GM18519 (cell line): ENCODE measurements at regions not wholly inside any gene's neighbourhood (a gene's known extent, or its start where the extent isn't known, plus 50 kb on each side); places are given as distances from the start of the nearest gene placed in this dataset.
"Not testable (repeated sequence)": the region's sequence is repeated elsewhere in the genome, so short reads cannot be mapped to it uniquely, and the experiment has no call there.

Source experiments
- ATAC-seq: cut with Tn5 transposase; IDR thresholded peaks from one replicate; pipeline ENCODE4 v1.9.1; 2021; ENCODE audit warnings: mild to moderate bottlenecking, moderate library complexity; ENCODE audit not compliant: unreplicated experiment, low FRiP score

GRCh38 chr6:119764927-119765681, 415.5 kb upstream of the MAN1A1 start:
- no peak for ATAC-seq

GRCh38 chr6:119760046-119760445, 410.5 kb upstream of the MAN1A1 start:
- ATAC-seq, result no peak

DNA sequence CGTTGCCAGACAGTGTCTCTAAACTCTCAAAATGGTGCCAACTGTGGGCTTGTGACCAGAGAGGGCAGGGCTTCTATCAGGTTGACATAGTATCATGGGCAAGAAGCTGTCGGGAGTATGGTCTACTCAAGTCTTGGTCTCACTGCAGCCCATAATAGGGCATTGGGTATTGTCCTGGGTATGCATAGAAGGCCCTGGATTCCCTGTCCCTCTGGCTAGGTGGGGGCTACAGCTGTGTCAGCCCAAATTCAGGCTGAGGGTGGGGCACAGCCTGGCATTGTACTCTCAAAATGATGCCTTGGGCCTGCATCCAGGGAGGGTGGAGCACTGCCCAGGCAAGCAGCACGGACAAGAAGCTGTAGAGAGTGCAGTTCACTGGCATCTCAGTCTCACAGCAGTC, 408.8 kb upstream of the MAN1A1 start:
- no peak for ATAC-seq

GRCh38 chr6:119757467-119757866, 407.9 kb upstream of the MAN1A1 start:
- ATAC-seq, result no peak

DNA sequence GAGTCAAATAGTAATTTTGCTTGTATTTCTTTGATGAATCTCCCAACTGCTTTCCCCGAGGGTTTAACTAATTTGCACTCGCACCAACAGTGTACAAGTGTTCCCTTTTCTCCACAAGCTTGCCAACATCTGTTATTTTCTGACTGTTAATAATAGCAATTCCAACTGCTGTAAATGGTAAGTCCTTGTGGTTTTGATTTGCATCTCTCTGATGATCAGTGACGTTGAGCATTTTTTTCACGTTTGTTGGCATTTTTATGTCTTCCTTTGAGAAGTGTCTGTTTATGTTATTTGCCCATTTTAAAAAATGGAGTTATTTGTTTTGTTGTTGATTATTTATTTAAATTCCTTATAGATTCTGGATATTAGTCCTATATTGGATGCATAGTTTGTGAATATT, 399.8 kb upstream of the MAN1A1 start:
- ATAC-seq, result no peak

DNA sequence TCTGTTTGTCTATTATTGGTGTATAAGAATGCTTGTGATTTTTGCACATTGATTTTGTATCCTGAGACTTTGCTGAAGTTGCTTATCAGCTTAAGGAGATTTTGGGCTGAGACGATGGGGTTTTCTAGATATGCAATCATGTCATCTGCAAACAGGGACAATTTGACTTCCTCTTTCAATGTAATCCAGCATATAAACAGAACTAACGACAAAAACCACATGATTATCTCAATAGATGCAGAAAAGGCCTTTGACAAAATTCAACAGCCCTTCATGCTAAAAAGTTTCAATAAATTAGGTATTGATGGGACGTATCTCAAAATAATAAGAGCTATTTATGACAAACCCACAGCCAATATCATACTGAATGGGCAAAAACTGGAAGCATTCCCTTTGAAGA, 399.0 kb upstream of the MAN1A1 start:
- ATAC-seq, result not testable (repeated sequence)

- peak; percentile 87 for ATAC-seq
These were observed 392.7 kb upstream of the MAN1A1 start for GRCh38 chr6:119742188-119742803.

- ATAC-seq, result no peak
These were observed 390.2 kb upstream of the MAN1A1 start for GRCh38 chr6:119739769-119740168.

DNA sequence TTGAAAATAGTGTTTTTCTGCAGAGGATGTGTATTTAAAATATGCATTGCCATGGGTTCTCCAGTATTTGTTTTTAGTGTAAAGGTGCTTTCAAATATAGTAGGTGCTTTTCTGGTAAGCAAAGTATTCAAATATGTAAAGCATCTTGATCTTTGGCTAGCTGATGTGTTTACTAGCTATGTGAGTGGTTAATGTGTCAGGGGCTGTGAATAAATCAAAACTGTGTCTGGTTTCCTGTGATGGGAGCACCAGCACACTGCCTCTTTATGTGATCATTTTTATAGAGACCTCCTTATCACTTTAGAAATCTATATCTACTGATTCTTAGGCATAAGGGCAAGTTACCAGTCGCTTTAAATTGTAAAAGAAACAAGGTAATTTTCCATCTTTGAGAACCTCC, 388.9 kb upstream of the MAN1A1 start:
- no peak for ATAC-seq

GRCh38 chr6:119736296-119737021, 386.9 kb upstream of the MAN1A1 start:
- no peak for ATAC-seq

- ATAC-seq, result no peak
These were observed 386.0 kb upstream of the MAN1A1 start for GRCh38 chr6:119735530-119735929.

- no peak for ATAC-seq
These were observed 384.7 kb upstream of the MAN1A1 start for GRCh38 chr6:119734227-119734626.

GRCh38 chr6:119728935-119729334, 379.4 kb upstream of the MAN1A1 start:
- ATAC-seq, result peak; percentile 80

DNA sequence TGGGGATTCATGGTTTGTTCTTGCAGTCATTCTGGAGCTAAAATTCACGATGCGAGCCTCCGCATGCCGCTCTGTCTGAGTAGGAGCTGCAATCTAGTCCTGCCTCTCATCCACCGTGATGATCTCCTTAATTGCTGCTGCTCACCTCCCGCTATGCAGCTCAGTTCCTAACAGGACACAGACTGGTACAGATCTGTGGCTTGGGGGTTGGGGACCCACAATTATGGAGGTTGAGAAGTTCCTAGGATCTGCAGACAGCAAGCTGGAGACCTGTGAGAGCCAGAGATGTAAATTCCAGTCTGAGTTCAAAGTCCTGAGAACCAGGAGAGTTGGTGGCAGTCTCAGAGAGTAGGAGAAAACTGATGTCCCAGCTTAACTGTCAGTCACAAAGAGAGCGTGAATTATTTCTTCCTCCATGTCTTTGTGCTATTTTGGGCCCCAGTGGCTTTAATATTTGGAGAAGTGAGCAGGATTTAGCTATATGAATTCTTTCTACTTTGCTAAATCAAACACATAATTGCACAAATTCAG, 378.7 kb upstream of the MAN1A1 start:
- no peak for ATAC-seq

- no peak for ATAC-seq
These were observed 378.1 kb upstream of the MAN1A1 start for GRCh38 chr6:119727504-119728219.

DNA sequence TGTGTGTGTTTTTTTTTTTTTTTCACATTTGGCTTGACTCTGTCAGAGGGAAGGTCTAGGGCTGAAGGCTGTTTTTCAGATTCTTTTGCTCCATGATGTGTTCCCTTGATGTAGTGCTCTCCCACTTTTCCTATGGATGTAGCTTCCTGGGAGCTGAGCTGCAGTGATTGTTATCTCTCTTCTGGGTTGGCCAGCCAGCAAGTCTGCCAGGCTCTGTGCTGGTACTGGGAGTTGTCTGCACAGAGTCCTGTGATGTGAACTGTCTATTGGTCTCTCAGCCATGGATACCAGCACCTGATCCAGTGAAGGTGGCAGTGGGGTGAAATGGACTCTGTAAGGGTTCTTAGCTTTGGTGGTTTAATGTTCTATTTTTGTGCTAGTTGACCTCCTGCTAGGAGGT, 377.4 kb upstream of the MAN1A1 start:
- ATAC-seq, result not testable (repeated sequence)

DNA sequence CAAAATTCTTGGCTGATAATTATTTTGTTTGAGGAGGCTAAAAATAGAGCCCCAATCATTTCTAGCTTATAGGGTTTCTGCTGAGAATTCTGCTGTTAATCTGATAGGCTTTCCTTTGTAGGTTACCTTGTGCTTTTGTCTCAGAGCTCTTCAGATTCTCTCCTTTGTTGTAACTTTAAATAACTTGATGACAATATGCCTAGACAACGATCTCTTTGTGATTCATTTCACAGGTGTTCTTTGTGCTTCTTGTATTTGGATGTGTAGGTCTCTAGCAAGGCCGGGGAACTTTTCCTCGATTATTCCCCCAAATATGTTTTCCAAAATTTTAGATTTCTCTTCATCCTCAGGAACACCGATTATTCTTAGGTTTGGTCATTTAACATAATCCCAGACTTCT, 376.5 kb upstream of the MAN1A1 start:
- no peak for ATAC-seq

GRCh38 chr6:119720160-119720559, 370.6 kb upstream of the MAN1A1 start:
- no peak for ATAC-seq

GRCh38 chr6:119717942-119718341, 368.4 kb upstream of the MAN1A1 start:
- ATAC-seq, result no peak

- ATAC-seq, result no peak
These were observed 367.2 kb upstream of the MAN1A1 start for GRCh38 chr6:119716668-119717270.
